SK-N-SH (cell line): ENCODE measurements at regions not wholly inside any gene's neighbourhood (a gene's known extent, or its start where the extent isn't known, plus 50 kb on each side); places are given as distances from the start of the nearest gene placed in this dataset.

Source experiments
- CTCF ChIP-seq: fragments of 200-600 bp; sonication (generic); IDR thresholded peaks from 2 replicates; pipeline ENCODE4 v1.6.1; 2017; ENCODE audit warnings: antibody characterized with exemption, mild to moderate bottlenecking, moderate library complexity
- JUND ChIP-seq: IDR thresholded peaks from 2 replicates; pipeline ENCODE4 v1.4.0; 2012
- POLR2AphosphoS5 ChIP-seq: IDR thresholded peaks from 2 replicates; pipeline ENCODE4 v1.6.1; 2012; ENCODE audit warnings: low read depth, low read length
- TF ChIP-seq, protein P1 (sequence below): IDR thresholded peaks from 2 replicates; pipeline ENCODE4 v1.4.0; 2012; ENCODE audit warnings: low read depth, borderline replicate concordance

GRCh38 chr12:46908936-46909635 is 83.3 kb upstream of the SLC38A4 start:
- TF ChIP-seq, protein P1, sequence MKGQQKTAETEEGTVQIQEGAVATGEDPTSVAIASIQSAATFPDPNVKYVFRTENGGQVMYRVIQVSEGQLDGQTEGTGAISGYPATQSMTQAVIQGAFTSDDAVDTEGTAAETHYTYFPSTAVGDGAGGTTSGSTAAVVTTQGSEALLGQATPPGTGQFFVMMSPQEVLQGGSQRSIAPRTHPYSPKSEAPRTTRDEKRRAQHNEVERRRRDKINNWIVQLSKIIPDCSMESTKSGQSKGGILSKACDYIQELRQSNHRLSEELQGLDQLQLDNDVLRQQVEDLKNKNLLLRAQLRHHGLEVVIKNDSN, result no peak
- TF ChIP-seq CTCF (no peak), POLR2AphosphoS5 (no peak), JUND (no peak)
